Suprapubic skin (tissue), 3 donors: ENCODE measurements at regions not wholly inside any gene's neighbourhood (a gene's known extent, or its start where the extent isn't known, plus 50 kb on each side); places are given as distances from the start of the nearest gene placed in this dataset.

Experiments used
- CTCF ChIP-seq, 2 donors: fragments of 200-600 bp in 1 of 2; fragments of 450-650 bp in 1 of 2; sonication (generic) in 1 of 2; IDR thresholded peaks; one replicate each; pipeline ENCODE4 v1.5.1; 2016 to 2019; ENCODE audit warnings: antibody characterized with exemption in 2 of 2, mild to moderate bottlenecking in 1 of 2, moderate library complexity in 1 of 2
- POLR2AphosphoS5 ChIP-seq, 3 donors: sonication (generic); formaldehyde crosslinking; IDR thresholded peaks; one replicate each; pipeline ENCODE4 v1.6.1; 2017; ENCODE audit warnings: antibody characterized with exemption in 3 of 3

GRCh38 chr1:218817691-218818465 lies 355.8 kb upstream of the LYPLAL1 start:
- TF ChIP-seq CTCF (IDR thresholded peaks at IDR 0.05) (no peak), POLR2AphosphoS5 (IDR thresholded peaks at IDR 0.05) (no peak)
